NCI-H187 treated with DMSO at 0.1 percent for 48 hours (cell line): ENCODE measurements at regions not wholly inside any gene's neighbourhood (a gene's known extent, or its start where the extent isn't known, plus 50 kb on each side); places are given as distances from the start of the nearest gene placed in this dataset.

Experiments used
- DNase-seq: peaks from one replicate; lab custom pipeline; 2025; lab: John Stamatoyannopoulos, UW

DNA sequence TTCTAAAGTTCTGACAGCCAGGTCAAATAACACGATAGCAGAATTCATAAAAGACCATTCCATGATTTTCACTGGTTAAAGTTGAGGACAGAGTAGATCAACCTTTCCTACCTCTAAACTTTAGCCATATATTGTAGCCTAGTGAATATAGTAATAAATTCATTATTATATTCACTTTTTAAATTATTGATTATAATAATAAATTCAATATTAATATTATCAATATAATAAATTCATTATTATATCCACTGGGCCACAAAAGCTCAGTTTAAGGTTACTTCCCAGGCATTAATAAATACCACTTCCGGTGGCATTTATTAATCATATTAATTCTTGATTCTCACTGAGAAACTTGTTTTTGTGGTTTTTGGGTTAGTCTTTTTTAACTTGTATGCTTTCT is 85.7 kb upstream of the GPC6 start:
- DNase-seq, result no peak

DNA sequence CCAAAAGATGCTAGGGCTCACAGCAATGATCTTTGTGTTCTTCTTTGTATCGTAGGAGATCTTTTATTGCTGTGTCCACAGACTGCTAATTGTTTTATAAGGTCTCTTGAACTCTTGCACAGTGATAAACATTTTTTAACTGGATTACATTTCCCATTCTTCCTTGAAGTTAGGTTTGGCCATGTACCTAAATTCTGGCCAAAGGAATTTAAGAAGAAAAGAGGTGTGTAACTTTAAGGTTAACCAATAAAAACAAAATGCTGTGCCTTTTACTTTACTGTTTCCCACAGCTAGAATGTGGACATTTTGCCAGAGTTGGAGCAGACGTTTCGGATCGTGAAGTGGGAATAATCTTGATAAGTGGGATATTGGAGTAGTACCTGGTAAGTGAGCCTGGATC is 82.6 kb upstream of the GPC6 start:
- DNase-seq, result no peak

GRCh38 chr13:93145199-93145598 is 81.4 kb upstream of the GPC6 start:
- no peak for DNase-seq

- no peak for DNase-seq
Measured at GRCh38 chr13:93146584-93147297, 79.9 kb upstream of the GPC6 start.

DNA sequence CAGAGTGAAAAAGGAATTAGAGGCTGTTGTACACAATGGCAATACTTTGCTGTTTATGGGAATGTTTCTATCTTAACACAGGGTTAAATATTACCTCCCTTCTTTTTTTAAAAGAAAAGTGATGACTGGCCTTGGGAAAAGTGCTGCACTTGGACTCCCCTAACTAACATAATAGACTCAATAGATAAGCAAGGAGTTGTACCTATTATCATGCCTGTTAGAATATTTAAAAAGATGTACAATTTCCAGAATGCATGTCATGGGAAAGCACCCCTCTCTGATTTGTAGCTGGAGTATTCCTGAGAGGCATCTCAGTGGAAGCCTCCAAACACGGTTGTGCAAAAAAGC is 79.3 kb upstream of the GPC6 start:
- DNase-seq, result no peak

GRCh38 chr13:93147946-93148345 is 78.7 kb upstream of the GPC6 start:
- no peak for DNase-seq

DNA sequence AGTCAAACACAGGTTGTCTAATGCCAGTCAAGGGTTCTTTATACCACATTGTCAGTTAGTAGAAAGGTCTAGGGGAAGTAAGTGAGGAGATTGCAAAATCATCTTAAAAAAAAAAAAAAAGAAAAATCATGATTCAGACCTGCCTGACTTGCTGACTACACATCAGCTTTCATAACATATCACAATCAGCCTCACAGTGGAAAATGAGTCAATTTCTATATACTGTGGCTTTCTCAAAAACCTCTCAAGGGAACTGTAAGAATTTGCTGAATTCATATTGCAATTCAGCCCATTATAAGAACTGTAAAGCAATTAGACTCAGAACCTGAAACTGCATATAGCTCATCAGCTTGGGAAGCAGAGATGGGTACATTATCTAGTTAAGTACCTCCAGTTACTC is 75.3 kb upstream of the GPC6 start:
- DNase-seq, result no peak

DNA sequence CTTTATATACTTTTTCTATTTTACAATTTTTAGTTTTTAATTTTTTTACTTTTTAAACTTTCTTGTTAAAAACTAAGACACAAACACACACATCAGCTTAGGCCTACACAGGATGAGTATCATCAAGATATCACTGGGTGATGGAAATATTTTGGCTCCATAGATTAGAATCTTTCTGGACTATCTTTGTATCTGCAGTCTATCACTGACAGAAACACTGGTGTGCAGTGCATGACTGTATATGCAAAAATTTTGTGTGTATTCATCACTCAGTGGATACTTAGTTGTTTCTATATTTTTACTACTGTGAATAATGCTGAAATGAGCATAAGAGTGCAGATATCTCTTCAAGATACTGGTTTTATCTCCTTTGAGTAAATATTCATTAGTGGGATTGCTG is 68.0 kb upstream of the GPC6 start:
- DNase-seq, result no peak

- DNase-seq, result no peak
Measured at GRCh38 chr13:93169980-93170379, 56.6 kb upstream of the GPC6 start.

DNA sequence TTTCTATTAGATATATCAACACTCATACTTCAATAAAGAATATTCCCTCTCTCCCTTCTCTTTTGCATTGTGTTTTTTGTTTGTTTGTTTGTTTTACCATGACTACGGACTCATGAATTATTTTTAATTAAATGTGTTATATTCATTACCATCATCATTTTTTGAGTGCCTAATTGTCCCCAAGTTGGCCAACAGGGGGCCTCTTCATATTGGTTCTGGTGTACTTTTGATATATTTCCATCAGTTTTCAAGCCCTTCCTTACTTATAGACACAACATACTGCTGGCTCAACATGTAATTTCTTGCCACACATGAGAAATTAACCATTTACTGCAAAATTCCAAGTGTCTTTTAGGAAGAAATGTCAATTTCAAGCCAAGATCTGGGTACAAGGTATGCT is 54.5 kb upstream of the GPC6 start:
- no peak for DNase-seq

- no peak for DNase-seq
Measured at GRCh38 chr13:93173654-93174053, 53.0 kb upstream of the GPC6 start.

GRCh38 chr13:93174260-93174659 is 52.3 kb upstream of the GPC6 start:
- no peak for DNase-seq
